Renal cortex interstitium (tissue), 11 donors: ENCODE measurements at regions not wholly inside any gene's neighbourhood (a gene's known extent, or its start where the extent isn't known, plus 50 kb on each side); places are given as distances from the start of the nearest gene placed in this dataset.
"Not testable (repeated sequence)": the region's sequence is repeated elsewhere in the genome, so short reads cannot be mapped to it uniquely, and the experiment has no call there.

Experiments used
- DNase-seq, 11 donors: peaks; one replicate each; pipeline ENCODE4 v3.0.0-alpha.2; 2013; ENCODE audit warnings: low read depth in 9 of 11, low spot score in 4 of 11; ENCODE audit errors: extremely low read depth in 1 of 11

DNA sequence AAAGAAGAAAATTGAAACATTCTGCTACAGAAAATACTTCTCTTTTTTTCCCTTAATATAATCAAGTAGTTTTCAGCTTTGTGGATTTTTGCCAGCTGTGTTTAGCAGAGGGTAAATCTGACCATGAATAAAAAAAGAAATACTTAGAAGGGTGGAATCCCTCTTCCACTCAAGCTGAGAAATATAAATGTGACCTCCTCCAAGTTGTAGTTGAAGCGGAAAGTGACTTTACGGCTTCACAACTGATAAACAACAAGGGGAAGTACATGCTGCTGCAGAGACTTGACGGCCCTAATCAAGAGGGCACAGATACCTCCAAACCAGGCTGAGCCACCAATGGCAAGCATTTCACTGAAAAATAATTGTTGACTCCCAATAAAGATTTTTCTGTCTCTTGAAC is 785.0 kb downstream of the SLITRK5 start:
- peak in 2 of 11 donors; percentile 2 to 12 for DNase-seq

- no peak for DNase-seq
Observed at GRCh38 chr13:88459331-88459730, 788.2 kb downstream of the SLITRK5 start.

- no peak for DNase-seq
Observed at GRCh38 chr13:88461272-88462009, 790.3 kb downstream of the SLITRK5 start.

- DNase-seq: no peak
Observed at GRCh38 chr13:88464851-88465250, 793.7 kb downstream of the SLITRK5 start.

GRCh38 chr13:88472316-88472715 is 801.1 kb downstream of the SLITRK5 start:
- no peak for DNase-seq

GRCh38 chr13:88483202-88483601 is 812.0 kb downstream of the SLITRK5 start:
- no peak for DNase-seq

- DNase-seq: no peak
Observed at GRCh38 chr13:88507909-88508308, 836.7 kb downstream of the SLITRK5 start.

DNA sequence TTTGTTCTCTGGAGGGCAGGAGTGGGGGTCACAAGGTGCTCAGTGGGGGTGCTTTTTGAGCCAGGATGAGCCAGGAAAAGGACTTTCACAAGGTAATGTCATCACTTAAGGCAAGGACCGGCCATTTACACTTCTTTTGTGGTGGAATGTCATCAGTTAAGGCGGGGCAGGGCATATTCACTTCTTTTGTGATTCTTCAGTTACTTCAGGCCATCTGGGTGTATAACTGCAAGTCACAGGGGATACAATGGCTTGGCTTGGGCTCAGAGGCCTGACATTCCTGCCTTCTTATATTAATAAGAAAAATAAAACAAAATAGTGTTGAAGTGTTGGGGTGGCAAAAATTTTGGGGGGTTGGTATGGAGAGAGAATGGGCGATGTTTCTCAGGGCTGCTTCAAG is 841.8 kb downstream of the SLITRK5 start:
- DNase-seq: not testable (repeated sequence)

DNA sequence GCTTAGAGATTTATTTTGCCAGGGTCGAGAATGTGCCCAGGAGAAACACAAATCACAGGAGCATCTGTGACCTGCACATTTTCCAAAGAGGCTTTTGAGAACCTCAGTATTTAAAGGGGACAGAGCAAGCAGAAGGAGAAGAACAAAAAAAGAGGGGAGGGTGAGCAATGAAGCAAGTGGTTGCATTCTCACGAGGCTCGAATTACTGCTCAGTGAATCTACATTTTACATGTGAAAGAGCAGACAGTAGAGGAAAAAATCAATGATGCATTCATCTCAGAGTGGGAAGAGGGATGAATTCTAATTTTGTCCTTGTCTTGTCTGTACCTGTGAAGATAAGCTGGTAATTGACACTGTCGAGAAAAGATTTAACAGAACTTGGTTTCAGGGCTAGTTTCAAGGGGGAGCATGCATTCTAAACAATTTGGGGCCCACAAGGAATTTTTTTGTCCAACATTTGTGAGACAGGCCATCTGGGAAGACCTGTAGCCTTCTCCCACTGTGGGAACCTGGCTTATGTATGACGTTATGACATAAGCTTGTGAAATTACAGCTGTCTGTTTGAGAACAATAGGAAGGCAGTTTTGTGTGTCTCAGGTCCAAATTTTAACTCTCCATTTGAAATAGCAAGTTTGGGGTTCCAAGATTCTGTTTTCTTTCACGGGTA is 855.1 kb downstream of the SLITRK5 start:
- peak in 3 of 11 donors; percentile 5 to 8 (median 6) for DNase-seq

- DNase-seq: no peak
Observed at GRCh38 chr13:88526853-88527215, 855.7 kb downstream of the SLITRK5 start.

- no peak for DNase-seq
Observed at GRCh38 chr13:88541994-88542393, 870.8 kb downstream of the SLITRK5 start.

GRCh38 chr13:88544836-88545235 is 873.7 kb downstream of the SLITRK5 start:
- no peak for DNase-seq

GRCh38 chr13:88552966-88553365 is 881.8 kb downstream of the SLITRK5 start:
- no peak for DNase-seq

DNA sequence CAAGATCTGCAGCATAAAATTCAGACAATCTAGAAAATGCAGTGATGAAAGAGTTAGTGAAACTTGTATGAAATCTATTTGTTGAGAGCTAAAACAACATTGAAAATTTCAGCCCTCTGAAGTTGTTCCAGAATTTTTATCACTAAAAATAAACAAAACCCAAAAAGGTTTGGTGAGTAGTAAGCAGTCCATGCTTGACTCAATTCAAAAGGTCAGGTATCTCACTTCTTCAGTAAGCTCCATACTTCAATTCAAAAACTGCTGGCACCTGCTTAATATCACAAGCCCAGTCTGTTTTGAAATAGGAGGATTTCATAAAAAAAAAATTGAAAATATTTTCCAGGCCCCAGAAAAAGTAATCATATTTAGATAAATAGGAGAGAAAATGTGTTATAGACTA is 894.4 kb downstream of the SLITRK5 start:
- no peak for DNase-seq

DNA sequence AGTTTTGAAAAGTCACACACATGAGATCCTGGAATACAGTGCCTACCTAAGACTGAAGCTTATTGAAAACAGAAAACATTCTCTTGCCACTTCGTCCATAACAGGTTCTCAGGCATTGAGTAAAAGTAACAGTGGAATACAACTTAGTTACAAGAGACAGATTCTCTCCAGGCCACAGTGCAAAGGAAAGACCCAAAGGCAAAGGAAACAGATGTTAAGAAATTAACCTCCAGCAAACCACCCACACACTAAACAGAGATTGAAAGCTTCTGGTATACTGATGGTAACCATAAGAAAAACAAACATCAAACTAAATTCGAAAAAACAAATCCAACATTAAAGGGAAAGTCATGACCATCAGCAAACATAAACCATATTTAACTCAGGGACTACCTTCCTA is 914.7 kb downstream of the SLITRK5 start:
- DNase-seq: no peak

DNA sequence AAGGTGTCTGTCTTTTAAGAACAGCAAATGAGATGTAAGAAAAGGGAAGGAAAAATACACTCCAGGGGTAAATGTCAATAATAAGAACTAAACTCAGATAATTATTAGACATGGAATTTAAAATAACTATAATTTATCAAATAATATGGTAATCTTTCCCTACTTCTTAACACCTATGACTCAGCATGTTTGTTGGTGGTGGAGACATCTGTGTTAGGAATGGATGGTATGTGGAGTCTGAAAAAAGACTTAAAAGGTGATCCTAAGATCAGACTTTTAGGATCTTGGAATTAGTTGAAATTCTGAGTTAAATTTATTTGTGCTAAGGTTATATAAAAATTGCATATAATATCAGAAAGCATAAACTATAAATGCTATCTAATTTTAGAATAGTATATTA is 915.1 kb downstream of the SLITRK5 start:
- no peak for DNase-seq

GRCh38 chr13:88590574-88590973 is 919.4 kb downstream of the SLITRK5 start:
- DNase-seq: no peak

GRCh38 chr13:88592105-88592504 is 920.9 kb downstream of the SLITRK5 start:
- no peak for DNase-seq

DNA sequence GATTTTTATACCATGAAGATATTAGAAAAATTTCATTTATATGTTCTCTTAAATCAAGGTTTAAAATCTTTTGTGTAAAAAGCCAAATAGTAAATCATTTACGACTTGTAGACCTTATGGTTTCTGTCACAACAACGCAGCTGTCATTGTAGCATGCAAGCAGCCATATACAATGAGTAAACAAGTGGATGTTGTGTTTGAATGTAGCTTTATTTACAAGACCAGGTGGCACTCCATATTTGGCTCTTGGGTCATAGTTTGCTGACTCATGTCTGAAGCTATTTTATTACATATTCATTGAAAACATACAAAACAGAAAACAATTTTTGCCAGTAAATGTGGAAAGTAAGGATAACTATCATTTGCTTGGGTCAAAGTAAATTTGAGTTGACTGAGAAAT is 930.8 kb downstream of the SLITRK5 start:
- no peak for DNase-seq

- DNase-seq: no peak
Observed at GRCh38 chr13:88602786-88603777, 931.9 kb downstream of the SLITRK5 start.
